OCI-LY1 (cell line): ENCODE measurements at regions not wholly inside any gene's neighbourhood (a gene's known extent, or its start where the extent isn't known, plus 50 kb on each side); places are given as distances from the start of the nearest gene placed in this dataset.

Source experiments
- H2AFZ ChIP-seq: fragments of 200-600 bp; sonication (generic), shearing (Covaris generic); 2 replicates; pipeline ENCODE4 v1.6.0; 2014; ENCODE audit warnings: antibody characterized with exemption, mild to moderate bottlenecking, low read length
- H3F3A ChIP-seq: fragments of 200-600 bp; sonication (generic), shearing (Covaris generic); 2 replicates; pipeline ENCODE4 v1.6.0; 2014; ENCODE audit warnings: mild to moderate bottlenecking, antibody characterized with exemption, low read length, moderate library complexity; ENCODE audit not compliant: insufficient read depth
- H3K27ac ChIP-seq: fragments of 200-600 bp; sonication (generic); 2 replicates; pipeline ENCODE4 v1.5.1; 2014; ENCODE audit warnings: low read length, mixed run types, mild to moderate bottlenecking, low read depth; ENCODE audit not compliant: poor library complexity, severe bottlenecking
- H3K27me3 ChIP-seq: fragments of 200-600 bp; sonication (generic); 2 replicates; pipeline ENCODE4 v1.6.0; 2014; ENCODE audit warnings: antibody characterized with exemption, mild to moderate bottlenecking, low read length, moderate library complexity; ENCODE audit not compliant: insufficient read depth
- H3K36me3 ChIP-seq: fragments of 200-600 bp; sonication (generic); 2 replicates; pipeline ENCODE4 v1.6.1; 2014; ENCODE audit warnings: mild to moderate bottlenecking, antibody characterized with exemption, low read length, moderate library complexity, mixed read lengths; ENCODE audit not compliant: insufficient read depth
- H3K4me1 ChIP-seq: fragments of 200-600 bp; sonication (generic); 2 replicates; pipeline ENCODE4 v1.5.1; 2014; ENCODE audit warnings: mild to moderate bottlenecking, low read length, moderate library complexity; ENCODE audit not compliant: insufficient read depth, severe bottlenecking
- H3K4me2 ChIP-seq: fragments of 200-600 bp; sonication (generic), shearing (Covaris generic); 2 replicates; pipeline ENCODE4 v1.6.1; 2014; ENCODE audit warnings: low read length
- H3K4me3 ChIP-seq: fragments of 200-600 bp; sonication (generic); 2 replicates; pipeline ENCODE4 v1.5.1; 2014; ENCODE audit warnings: low read length, low read depth, mild to moderate bottlenecking, mixed read lengths; ENCODE audit not compliant: poor library complexity, severe bottlenecking
- H3K79me2 ChIP-seq: fragments of 200-600 bp; shearing (Covaris generic); 2 replicates; pipeline ENCODE4 v1.6.1; 2016; ENCODE audit warnings: mixed run types, low read length, mixed read lengths; ENCODE audit not compliant: insufficient read depth
- H3K9ac ChIP-seq: fragments of 200-600 bp; sonication (generic), shearing (Covaris generic); 2 replicates; pipeline ENCODE4 v1.6.1; 2014; ENCODE audit warnings: mild to moderate bottlenecking, low read length, mixed read lengths
- H3K9me2 ChIP-seq: fragments of 200-600 bp; sonication (generic), shearing (Covaris generic); 2 replicates; pipeline ENCODE4 v1.6.1; 2014; ENCODE audit warnings: low read depth, mild to moderate bottlenecking, low read length, mixed read lengths
- H3K9me3 ChIP-seq: fragments of 200-600 bp; shearing (Covaris generic); 2 replicates; pipeline ENCODE4 v1.6.1; 2014; ENCODE audit warnings: low read length, mixed read lengths
- H4K20me1 ChIP-seq: fragments of 200-600 bp; sonication (generic), shearing (Covaris generic); 2 replicates; pipeline ENCODE4 v1.6.0; 2016; ENCODE audit warnings: mild to moderate bottlenecking, low read length; ENCODE audit not compliant: insufficient read depth
- EZH2 ChIP-seq: fragments of 200-600 bp; sonication (generic), shearing (Covaris generic); IDR thresholded peaks from 2 replicates; pipeline ENCODE4 v1.8.0; 2017; ENCODE audit warnings: borderline replicate concordance, mixed run types, mild to moderate bottlenecking, antibody characterized with exemption, low read length, moderate library complexity, mixed read lengths
- TF ChIP-seq, protein P1 (sequence below): fragments of 200-600 bp; sonication (generic), shearing (Covaris generic); IDR thresholded peaks from 2 replicates; pipeline ENCODE4 v1.5.1; 2017; ENCODE audit warnings: mild to moderate bottlenecking, antibody characterized with exemption, low read length, moderate library complexity, mixed read lengths

DNA sequence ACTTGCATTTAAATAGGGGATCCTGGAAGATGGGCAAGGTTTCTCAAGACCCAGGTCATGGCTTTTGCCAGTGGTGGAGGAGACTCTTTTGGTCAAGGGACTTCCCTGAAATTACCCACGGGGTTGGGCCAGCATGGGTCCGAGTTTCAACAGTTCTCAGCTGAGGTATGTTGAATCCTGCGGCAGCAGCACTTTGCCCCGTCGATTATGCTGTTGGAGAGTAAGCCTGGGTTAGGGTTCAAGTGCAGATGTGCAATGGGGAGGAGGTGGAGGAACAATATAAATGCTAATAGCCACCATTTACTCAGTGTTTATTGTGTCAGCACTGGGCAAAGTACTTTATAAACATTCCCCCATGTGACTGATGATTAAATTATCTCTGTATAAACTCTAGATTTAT lies 96.0 kb upstream of the GATA6 start:
- Histone ChIP-seq H3K9ac (no peak overlapping the region), H3K9me3 (no peaks in the 10 kb centered on the region), H3K36me3 (no peaks in the 10 kb centered on the region), H3K4me1 (no peaks in the 10 kb centered on the region), H2AFZ (no peak overlapping the region), H3K4me2 (no peak overlapping the region), H3K4me3 (no peak overlapping the region), H3K9me2 (no peaks in the 10 kb centered on the region), H4K20me1 (no peaks in the 10 kb centered on the region), H3K27me3 (no peaks in the 10 kb centered on the region), H3F3A (no peaks in the 10 kb centered on the region), H3K27ac (no peak overlapping the region), H3K79me2 (no peaks in the 10 kb centered on the region)
- TF ChIP-seq, protein P1, sequence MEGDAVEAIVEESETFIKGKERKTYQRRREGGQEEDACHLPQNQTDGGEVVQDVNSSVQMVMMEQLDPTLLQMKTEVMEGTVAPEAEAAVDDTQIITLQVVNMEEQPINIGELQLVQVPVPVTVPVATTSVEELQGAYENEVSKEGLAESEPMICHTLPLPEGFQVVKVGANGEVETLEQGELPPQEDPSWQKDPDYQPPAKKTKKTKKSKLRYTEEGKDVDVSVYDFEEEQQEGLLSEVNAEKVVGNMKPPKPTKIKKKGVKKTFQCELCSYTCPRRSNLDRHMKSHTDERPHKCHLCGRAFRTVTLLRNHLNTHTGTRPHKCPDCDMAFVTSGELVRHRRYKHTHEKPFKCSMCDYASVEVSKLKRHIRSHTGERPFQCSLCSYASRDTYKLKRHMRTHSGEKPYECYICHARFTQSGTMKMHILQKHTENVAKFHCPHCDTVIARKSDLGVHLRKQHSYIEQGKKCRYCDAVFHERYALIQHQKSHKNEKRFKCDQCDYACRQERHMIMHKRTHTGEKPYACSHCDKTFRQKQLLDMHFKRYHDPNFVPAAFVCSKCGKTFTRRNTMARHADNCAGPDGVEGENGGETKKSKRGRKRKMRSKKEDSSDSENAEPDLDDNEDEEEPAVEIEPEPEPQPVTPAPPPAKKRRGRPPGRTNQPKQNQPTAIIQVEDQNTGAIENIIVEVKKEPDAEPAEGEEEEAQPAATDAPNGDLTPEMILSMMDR, result no peak
- TF ChIP-seq EZH2, result no peak

DNA sequence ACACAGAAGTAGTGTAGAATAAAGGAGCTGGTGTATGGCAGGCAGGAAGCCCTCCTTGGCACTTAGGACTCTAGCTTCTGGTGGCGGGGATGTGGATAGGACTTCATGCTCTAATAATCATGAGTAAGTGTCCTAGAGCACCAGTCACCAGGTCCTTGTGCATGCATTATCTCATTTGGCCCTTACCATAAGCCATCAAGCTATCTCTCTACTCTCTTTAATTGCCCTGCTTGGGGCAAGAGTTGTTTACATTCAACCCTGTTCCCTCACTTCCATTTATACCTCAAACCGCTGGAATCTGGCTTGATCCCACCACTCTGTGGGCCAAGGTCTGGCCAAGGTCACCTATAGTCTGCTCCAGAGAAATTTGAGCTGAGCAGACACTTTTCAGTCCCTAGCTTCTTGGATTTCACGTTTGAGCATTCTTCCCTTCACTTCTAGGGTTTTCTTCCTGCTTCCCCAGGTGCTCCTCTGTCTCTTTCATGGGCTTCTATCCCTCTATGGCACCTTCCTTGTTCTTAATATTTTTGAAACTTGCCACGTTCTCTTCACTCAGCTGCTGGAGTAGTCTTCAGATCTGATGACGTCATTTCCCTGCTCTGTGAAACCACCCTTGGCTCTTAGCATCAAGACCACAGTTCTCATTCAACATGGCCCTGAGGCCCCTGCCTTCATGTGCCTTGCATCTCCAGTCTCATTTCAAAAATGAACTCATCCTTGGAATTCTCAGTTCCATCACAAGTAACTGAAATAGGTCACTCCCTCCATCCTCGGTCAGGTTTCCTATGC lies 94.9 kb upstream of the GATA6 start:
- H4K20me1 ChIP-seq, result no peaks in the 10 kb centered on the region
- H3K4me2 ChIP-seq, result no peak overlapping the region
- no peak overlapping the region for H3K4me3 ChIP-seq
- H3K79me2 ChIP-seq, result no peaks in the 10 kb centered on the region
- H3K9me3 ChIP-seq, result no peaks in the 10 kb centered on the region
- TF ChIP-seq EZH2, result no peak
- TF ChIP-seq, protein P1, result no peak
- H3F3A ChIP-seq, result no peaks in the 10 kb centered on the region
- no peak overlapping the region for H2AFZ ChIP-seq
- H3K27ac ChIP-seq, result no peak overlapping the region
- H3K27me3 ChIP-seq, result no peaks in the 10 kb centered on the region
- H3K36me3 ChIP-seq, result no peaks in the 10 kb centered on the region
- no peaks in the 10 kb centered on the region for H3K4me1 ChIP-seq
- H3K9me2 ChIP-seq, result no peaks in the 10 kb centered on the region
- no peak overlapping the region for H3K9ac ChIP-seq

DNA sequence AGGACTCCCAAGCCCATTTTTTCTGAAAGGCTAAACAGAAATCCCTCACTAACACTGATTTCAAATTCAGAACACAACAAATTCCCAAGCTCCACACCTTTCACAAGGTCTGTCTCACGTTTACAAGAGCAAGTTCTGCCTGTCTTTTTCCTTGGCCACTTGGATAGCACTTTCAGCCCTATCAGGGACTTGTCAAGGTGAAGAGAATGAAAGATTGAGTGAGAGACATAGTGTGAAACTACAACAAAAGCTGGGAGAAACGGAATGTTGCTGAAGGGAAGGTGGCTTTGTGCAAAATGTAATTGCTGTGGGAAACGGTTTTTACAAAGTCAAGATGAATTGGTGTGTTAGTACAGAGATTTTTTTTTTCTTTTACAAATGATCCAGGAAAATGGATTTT lies 89.4 kb upstream of the GATA6 start:
- no peaks in the 10 kb centered on the region for H3K36me3 ChIP-seq
- H4K20me1 ChIP-seq, result no peaks in the 10 kb centered on the region
- H3K4me3 ChIP-seq, result no peak overlapping the region
- H3K27ac ChIP-seq, result no peak overlapping the region
- no peaks in the 10 kb centered on the region for H3K9me3 ChIP-seq
- TF ChIP-seq, protein P1, result no peak
- no peak for TF ChIP-seq EZH2
- H3K4me2 ChIP-seq, result no peak overlapping the region
- H3K4me1 ChIP-seq, result no peaks in the 10 kb centered on the region
- no peaks in the 10 kb centered on the region for H3K27me3 ChIP-seq
- no peaks in the 10 kb centered on the region for H3K79me2 ChIP-seq
- no peaks in the 10 kb centered on the region for H3K9me2 ChIP-seq
- no peak overlapping the region for H2AFZ ChIP-seq
- H3F3A ChIP-seq, result no peaks in the 10 kb centered on the region
- no peak overlapping the region for H3K9ac ChIP-seq
